Activated CD8-positive, alpha-beta T cell treated with anti-CD3 and anti-CD28 coated beads, Interleukin-2, amount 10 ng/mL, durations not matched to agents 7 days and 5 days (primary cell): ENCODE measurements at regions not wholly inside any gene's neighbourhood (a gene's known extent, or its start where the extent isn't known, plus 50 kb on each side); places are given as distances from the start of the nearest gene placed in this dataset.

Experiments
- ATAC-seq: fragments of 150-1000 bp; cut with Tn5 transposase; one replicate; pipeline ENCODE4 v1.10.0; 2021; ENCODE audit warnings: moderate library complexity
- CTCF ChIA-PET: fragments of 350-600 bp; sonication (Branson Sonifier 250); formaldehyde crosslinking; loops from one replicate; lab custom pipeline; 2021; ENCODE audit warnings: antibody characterized with exemption; lab: Charles Lee
- POLR2A ChIA-PET: fragments of 350-600 bp; sonication (Branson Sonifier 250); formaldehyde crosslinking; loops from one replicate; lab custom pipeline; 2021; ENCODE audit warnings: antibody characterized with exemption; lab: Charles Lee
- DNase-seq: peaks from one replicate; pipeline ENCODE4 v3.0.0-alpha.2; 2020
- H3K27ac Mint-ChIP-seq: one replicate; pipeline ENCODE4 v1.8.0; 2021; ENCODE audit warnings: mild to moderate bottlenecking, mixed read lengths
- H3K27me3 Mint-ChIP-seq: one replicate; pipeline ENCODE4 v1.8.0; 2021; ENCODE audit warnings: low read depth, mixed read lengths
- H3K36me3 Mint-ChIP-seq: one replicate; pipeline ENCODE4 v1.8.0; 2021; ENCODE audit warnings: low read depth, mixed read lengths
- H3K4me1 Mint-ChIP-seq: one replicate; pipeline ENCODE4 v1.8.0; 2021; ENCODE audit warnings: low read depth, mixed read lengths
- H3K4me3 Mint-ChIP-seq: one replicate; pipeline ENCODE4 v1.8.0; 2021; ENCODE audit warnings: mild to moderate bottlenecking, mixed read lengths
- H3K9me3 Mint-ChIP-seq: one replicate; pipeline ENCODE4 v1.8.0; 2022; ENCODE audit warnings: mixed read lengths; ENCODE audit not compliant: insufficient read depth

- DNase-seq (no peak), ATAC-seq (no peak)
- no peak overlapping the region for H3K27ac Mint-ChIP-seq
- POLR2A ChIA-PET: no interaction called here
- CTCF ChIA-PET: no interaction called here
- peaks cover 2% of the 10 kb centered on the region for H3K27me3 Mint-ChIP-seq
- no peak overlapping the region for H3K4me3 Mint-ChIP-seq
- H3K36me3 Mint-ChIP-seq: no peaks in the 10 kb centered on the region
- no peaks in the 10 kb centered on the region for H3K9me3 Mint-ChIP-seq
- H3K4me1 Mint-ChIP-seq: no peaks in the 10 kb centered on the region
Observed at GRCh38 chr20:41895241-41896032, 277.3 kb upstream of the CHD6 start.

GRCh38 chr20:41894255-41894963 is 276.2 kb upstream of the CHD6 start:
- ATAC-seq (no peak), DNase-seq (no peak)
- ChIA-PET CTCF (no interaction called here), POLR2A (no interaction called here)
- no peak overlapping the region for H3K4me3 Mint-ChIP-seq
- no peaks in the 10 kb centered on the region for H3K9me3 Mint-ChIP-seq
- no peaks in the 10 kb centered on the region for H3K4me1 Mint-ChIP-seq
- no peak overlapping the region for H3K27ac Mint-ChIP-seq
- peaks cover 2% of the 10 kb centered on the region for H3K27me3 Mint-ChIP-seq
- H3K36me3 Mint-ChIP-seq: no peaks in the 10 kb centered on the region

DNA sequence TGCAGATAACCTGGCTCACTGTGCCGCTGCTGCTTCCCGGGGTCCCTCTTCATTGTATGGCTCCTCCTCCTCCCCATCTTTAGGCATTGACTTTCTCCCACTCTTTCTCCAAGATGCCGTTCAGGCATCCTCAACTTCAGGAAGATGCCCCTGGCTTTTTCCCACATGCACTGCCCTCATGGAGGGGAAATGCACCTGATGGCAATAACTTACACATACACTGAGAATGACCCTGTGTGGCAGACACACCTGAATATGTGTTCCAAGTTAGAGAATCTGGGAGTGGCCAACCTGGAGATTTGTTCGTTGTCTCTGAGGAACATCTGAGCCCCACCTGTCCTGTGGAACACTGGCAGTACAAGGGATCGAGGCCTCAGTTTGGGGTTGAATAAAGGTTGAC is 273.9 kb upstream of the CHD6 start:
- H3K27ac Mint-ChIP-seq: no peak overlapping the region
- no peak for DNase-seq
- CTCF ChIA-PET: no interaction called here
- H3K36me3 Mint-ChIP-seq: no peaks in the 10 kb centered on the region
- H3K27me3 Mint-ChIP-seq: peaks cover 2% of the 10 kb centered on the region
- H3K4me3 Mint-ChIP-seq: no peak overlapping the region
- no peaks in the 10 kb centered on the region for H3K4me1 Mint-ChIP-seq
- ATAC-seq: no peak
- H3K9me3 Mint-ChIP-seq: no peaks in the 10 kb centered on the region
- POLR2A ChIA-PET: no interaction called here

DNA sequence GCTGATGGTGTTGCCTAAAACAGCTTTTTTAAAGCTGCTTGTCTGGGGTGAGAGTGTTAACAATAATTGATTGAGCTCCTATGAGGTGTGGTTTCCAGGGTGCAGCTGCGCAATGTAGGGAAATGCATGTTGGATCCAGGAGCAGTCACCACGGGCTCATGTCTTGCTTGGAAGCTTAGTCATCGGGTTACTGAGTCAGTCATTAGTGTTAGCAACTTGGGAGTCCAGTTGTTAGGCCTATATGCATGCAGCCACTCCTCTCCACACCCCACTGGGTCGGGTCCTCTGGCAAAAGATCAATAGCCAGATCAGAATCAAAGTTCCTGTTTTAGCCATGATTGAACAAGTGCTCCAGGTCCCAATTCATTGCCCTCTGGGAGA is 271.7 kb upstream of the CHD6 start:
- ChIA-PET POLR2A (no interaction called here), CTCF (no interaction called here)
- H3K9me3 Mint-ChIP-seq: no peaks in the 10 kb centered on the region
- H3K36me3 Mint-ChIP-seq: no peaks in the 10 kb centered on the region
- no peak for ATAC-seq
- no peaks in the 10 kb centered on the region for H3K27me3 Mint-ChIP-seq
- H3K4me1 Mint-ChIP-seq: no peaks in the 10 kb centered on the region
- no peak overlapping the region for H3K4me3 Mint-ChIP-seq
- DNase-seq: no peak
- H3K27ac Mint-ChIP-seq: no peak overlapping the region

DNA sequence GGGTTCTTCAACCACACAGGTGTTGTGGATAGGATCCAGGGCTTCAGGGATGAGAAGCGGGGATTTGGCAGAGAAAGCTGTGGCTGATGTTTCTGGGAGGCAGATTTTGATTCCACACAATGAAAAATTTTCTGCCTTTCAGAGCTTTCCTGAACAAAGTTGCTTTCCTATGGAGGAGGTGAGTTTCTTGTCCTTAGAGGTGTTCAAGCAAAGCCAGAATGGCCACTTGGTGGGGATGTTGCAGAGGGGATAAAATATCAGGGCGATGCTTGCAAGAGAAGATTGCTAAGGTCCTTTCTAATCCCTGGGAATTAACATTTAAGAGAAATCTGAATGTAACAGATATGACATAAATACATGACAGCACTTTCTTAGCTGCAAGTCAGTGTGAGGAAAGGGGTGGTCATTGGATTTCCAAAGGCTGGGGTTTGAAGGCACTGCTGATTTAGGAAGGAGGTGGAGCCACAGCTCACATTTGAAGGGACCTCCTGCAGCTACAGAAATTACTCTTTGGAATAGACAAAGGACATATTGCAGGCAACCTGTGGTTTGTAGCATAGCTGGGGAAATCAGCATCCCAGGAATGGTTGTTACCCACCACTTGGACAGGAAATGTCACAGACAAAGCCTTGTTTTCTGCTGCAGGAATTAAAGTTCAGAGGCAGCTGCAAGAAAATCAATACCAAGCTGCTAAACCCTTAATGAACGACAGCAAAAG is 271.1 kb upstream of the CHD6 start:
- H3K27ac Mint-ChIP-seq: no peak overlapping the region
- ChIA-PET CTCF (no interaction called here), POLR2A (no interaction called here)
- DNase-seq (no peak), ATAC-seq (no peak)
- no peaks in the 10 kb centered on the region for H3K9me3 Mint-ChIP-seq
- no peak overlapping the region for H3K4me3 Mint-ChIP-seq
- no peaks in the 10 kb centered on the region for H3K4me1 Mint-ChIP-seq
- no peaks in the 10 kb centered on the region for H3K27me3 Mint-ChIP-seq
- no peaks in the 10 kb centered on the region for H3K36me3 Mint-ChIP-seq

GRCh38 chr20:41888434-41888833 is 270.3 kb upstream of the CHD6 start:
- ATAC-seq (no peak), DNase-seq (no peak)
- Mint-ChIP-seq H3K4me3 (no peak overlapping the region), H3K4me1 (no peaks in the 10 kb centered on the region), H3K9me3 (no peaks in the 10 kb centered on the region), H3K36me3 (no peaks in the 10 kb centered on the region), H3K27me3 (peaks cover 2% of the 10 kb centered on the region), H3K27ac (no peak overlapping the region)
- ChIA-PET CTCF (no interaction called here), POLR2A (no interaction called here)

DNA sequence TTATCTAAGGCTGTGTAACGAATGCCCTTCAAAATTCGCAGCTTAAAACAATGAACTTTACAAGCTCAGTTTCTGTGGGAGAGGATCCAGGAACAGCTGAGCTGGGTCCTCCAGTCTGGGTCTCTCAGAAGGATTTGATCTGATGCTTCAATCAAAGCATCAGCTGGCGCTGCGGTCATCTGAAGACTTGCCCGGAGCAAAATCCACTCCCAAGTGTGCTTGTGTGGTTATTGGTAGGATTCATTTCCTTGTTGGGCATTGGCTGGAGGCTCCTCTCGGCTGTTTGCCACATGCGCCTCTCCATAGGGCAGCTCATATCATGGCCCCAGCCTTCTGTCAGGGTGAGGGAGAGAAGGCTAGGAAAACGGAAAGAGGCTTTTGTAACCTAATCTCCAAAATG is 269.3 kb upstream of the CHD6 start:
- H3K4me3 Mint-ChIP-seq: no peak overlapping the region
- H3K27ac Mint-ChIP-seq: no peak overlapping the region
- POLR2A ChIA-PET: no interaction called here
- DNase-seq (no peak), ATAC-seq (no peak)
- CTCF ChIA-PET: no interaction called here
- H3K36me3 Mint-ChIP-seq: no peaks in the 10 kb centered on the region
- no peaks in the 10 kb centered on the region for H3K4me1 Mint-ChIP-seq
- H3K9me3 Mint-ChIP-seq: no peaks in the 10 kb centered on the region
- peaks cover 2% of the 10 kb centered on the region for H3K27me3 Mint-ChIP-seq

- ATAC-seq: no peak
Observed at GRCh38 chr20:41881466-41882046, 263.4 kb upstream of the CHD6 start.

GRCh38 chr20:41879123-41879522 is 260.9 kb upstream of the CHD6 start:
- CTCF ChIA-PET: no interaction called here
- DNase-seq (no peak), ATAC-seq (no peak)
- H3K27me3 Mint-ChIP-seq: peaks cover 2% of the 10 kb centered on the region
- H3K4me3 Mint-ChIP-seq: no peak overlapping the region
- POLR2A ChIA-PET: no interaction called here
- H3K9me3 Mint-ChIP-seq: no peaks in the 10 kb centered on the region
- no peak overlapping the region for H3K27ac Mint-ChIP-seq
- no peaks in the 10 kb centered on the region for H3K36me3 Mint-ChIP-seq
- no peaks in the 10 kb centered on the region for H3K4me1 Mint-ChIP-seq

More at GRCh38 chr20:41881466-41882046, 263.4 kb upstream of the CHD6 start:
- DNase-seq: no peak
- peaks cover 2% of the 10 kb centered on the region for H3K27me3 Mint-ChIP-seq
- no peaks in the 10 kb centered on the region for H3K9me3 Mint-ChIP-seq
- ChIA-PET POLR2A (no interaction called here), CTCF (no interaction called here)
- H3K27ac Mint-ChIP-seq: no peak overlapping the region
- H3K4me3 Mint-ChIP-seq: no peak overlapping the region
- H3K4me1 Mint-ChIP-seq: no peaks in the 10 kb centered on the region
- no peaks in the 10 kb centered on the region for H3K36me3 Mint-ChIP-seq

GRCh38 chr20:41877911-41878310 is 259.7 kb upstream of the CHD6 start:
- ChIA-PET CTCF (no interaction called here), POLR2A (no interaction called here)
- Mint-ChIP-seq H3K27me3 (no peaks in the 10 kb centered on the region), H3K36me3 (no peaks in the 10 kb centered on the region), H3K4me3 (no peak overlapping the region), H3K4me1 (no peaks in the 10 kb centered on the region), H3K9me3 (no peaks in the 10 kb centered on the region), H3K27ac (no peak overlapping the region)
- DNase-seq (no peak), ATAC-seq (no peak)

DNA sequence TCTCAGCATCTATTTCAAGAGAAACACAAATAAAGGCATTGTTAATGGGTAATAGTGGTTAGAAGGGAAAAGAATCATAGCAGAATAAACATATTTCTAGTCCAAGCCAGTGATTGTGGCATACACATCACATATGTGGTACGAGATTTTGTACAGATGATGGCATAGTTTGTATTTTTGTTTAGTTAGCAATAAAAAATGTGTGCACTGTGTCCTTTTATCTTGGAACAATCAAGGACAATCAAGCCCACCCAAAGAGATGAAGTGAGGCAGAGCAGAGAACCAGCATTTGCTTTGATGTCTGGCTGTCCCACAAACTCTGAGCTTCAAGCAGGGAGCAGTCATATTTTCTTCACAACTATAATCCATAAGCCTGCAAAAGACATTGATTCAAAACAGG is 256.5 kb upstream of the CHD6 start:
- CTCF ChIA-PET: no interaction called here
- POLR2A ChIA-PET: no interaction called here
- Mint-ChIP-seq H3K9me3 (no peaks in the 10 kb centered on the region), H3K27ac (no peak overlapping the region), H3K4me3 (no peak overlapping the region), H3K4me1 (no peaks in the 10 kb centered on the region), H3K36me3 (no peaks in the 10 kb centered on the region), H3K27me3 (no peaks in the 10 kb centered on the region)
- no peak for DNase-seq
- no peak for ATAC-seq

DNA sequence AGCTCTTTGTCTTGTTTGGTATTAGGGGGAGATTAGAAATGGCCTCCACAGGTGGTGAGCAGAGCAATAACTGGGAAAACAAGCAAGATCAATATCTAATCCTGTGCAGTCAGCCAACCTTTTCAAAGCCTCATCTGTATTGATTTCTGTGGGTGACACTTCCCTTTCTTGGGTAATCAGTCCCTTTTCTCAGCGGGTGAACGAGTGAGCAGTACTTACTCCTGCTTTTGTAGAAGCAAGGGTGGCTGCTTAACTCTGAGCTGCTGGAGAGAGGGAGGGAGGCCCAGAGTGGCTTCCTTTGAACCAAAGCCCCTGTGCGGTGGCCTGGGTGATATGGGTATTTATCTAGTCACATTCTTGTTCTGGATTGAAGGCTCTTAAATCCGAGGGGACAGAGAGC is 254.8 kb upstream of the CHD6 start:
- Mint-ChIP-seq H3K27me3 (no peaks in the 10 kb centered on the region), H3K4me1 (no peaks in the 10 kb centered on the region), H3K9me3 (no peaks in the 10 kb centered on the region), H3K27ac (no peak overlapping the region), H3K36me3 (no peaks in the 10 kb centered on the region), H3K4me3 (no peak overlapping the region)
- POLR2A ChIA-PET: no interaction called here
- ATAC-seq (no peak), DNase-seq (no peak)
- CTCF ChIA-PET: no interaction called here
